ENCODE measurements at regions not wholly inside any gene's neighbourhood (a gene's known extent, or its start where the extent isn't known, plus 50 kb on each side); places are given as distances from the start of the nearest gene placed in this dataset.

GRCh38 chr14:89721956-89722355 lies 232.6 kb downstream of the EFCAB11 start:
- Histone ChIP-seq H2AFZ (ENCODE audit: insufficient read depth, low read depth, low read length, poor library complexity, severe bottlenecking) (no peak overlapping the region), H3K4me3 (replicated peaks in 1 of 3; ENCODE audit: low read depth in 2 of 3, low read length in 3 of 3) (peak overlapping the region in 1 of 3 experiments; percentile 53), H3K27ac (ENCODE audit: low read depth in 1 of 2, low read length in 2 of 2) (peak overlapping the region; percentile 85 to 96), H3K9ac (ENCODE audit: insufficient read depth, low read length, poor library complexity, severe bottlenecking) (no peak overlapping the region), H3K36me3 (replicated peaks in 1 of 2; ENCODE audit: control insufficient read depth in 1 of 2, insufficient read depth in 2 of 2, low read length in 2 of 2) (no peaks in the 10 kb centered on the region), H3K79me2 (ENCODE audit: insufficient read depth, low read length) (no peaks in the 10 kb centered on the region), H3K4me1 (ENCODE audit: control insufficient read depth in 1 of 2, insufficient read depth in 2 of 2, low read length in 2 of 2) (peaks cover 73 to 74% of the 10 kb centered on the region in 2 donors), H3K27me3 (ENCODE audit: control insufficient read depth in 2 of 2, insufficient read depth in 2 of 2, low read length in 2 of 2) (no peaks in the 10 kb centered on the region), H4K20me1 (ENCODE audit: insufficient read depth, low read length) (no peaks in the 10 kb centered on the region), H3K9me3 (replicated peaks in 1 of 2; ENCODE audit: control insufficient read depth in 1 of 2, insufficient read depth in 1 of 2, low read length in 2 of 2) (no peaks in the 10 kb centered on the region), H3K4me2 (replicated peaks; ENCODE audit: extremely low read depth, low read length, poor library complexity, severe bottlenecking) (peak overlapping the region; percentile 67)
- no peak for TF ChIP-seq CTCF (IDR thresholded peaks at IDR 0.05)
- Mint-ChIP-seq H3K4me3 (peak overlapping the region in 1 of 2 donors; percentile 16), H3K4me1 (peaks cover 78% of the 10 kb centered on the region), H3K27ac (peak overlapping the region; percentile 91 to 99 (median 98)), H3K36me3 (no peaks in the 10 kb centered on the region), H3K27me3 (ENCODE audit: low read depth in 3 of 3) (peaks cover 0 to 9% (median 1%) of the 10 kb centered on the region in 3 donors), H3K9me3 (peaks cover 0 to 12% (median 3%) of the 10 kb centered on the region in 7 donors)
- WGBS (ENCODE audit: insufficient coverage), result 93% methylated on average over 3 of the region's 6 CpGs
- DNase-seq, result no peak
- intact Hi-C loops (cut with micrococcal nuclease), result no loop called here

- Histone ChIP-seq H3K9me3 (replicated peaks in 1 of 2; ENCODE audit: control insufficient read depth in 1 of 2, insufficient read depth in 1 of 2, low read length in 2 of 2) (no peaks in the 10 kb centered on the region), H3K79me2 (ENCODE audit: insufficient read depth, low read length) (no peaks in the 10 kb centered on the region), H3K4me2 (replicated peaks; ENCODE audit: extremely low read depth, low read length, poor library complexity, severe bottlenecking) (peak overlapping the region; percentile 67), H3K4me1 (ENCODE audit: control insufficient read depth in 1 of 2, insufficient read depth in 2 of 2, low read length in 2 of 2) (peaks cover 73 to 74% of the 10 kb centered on the region in 2 donors), H3K36me3 (replicated peaks in 1 of 2; ENCODE audit: control insufficient read depth in 1 of 2, insufficient read depth in 2 of 2, low read length in 2 of 2) (no peaks in the 10 kb centered on the region), H3K4me3 (replicated peaks in 1 of 3; ENCODE audit: low read depth in 2 of 3, low read length in 3 of 3) (peak overlapping the region in 2 of 3 experiments; percentile 9 to 53), H3K27me3 (ENCODE audit: control insufficient read depth in 2 of 2, insufficient read depth in 2 of 2, low read length in 2 of 2) (no peaks in the 10 kb centered on the region), H2AFZ (ENCODE audit: insufficient read depth, low read depth, low read length, poor library complexity, severe bottlenecking) (peak overlapping the region; percentile 10), H3K27ac (ENCODE audit: low read depth in 1 of 2, low read length in 2 of 2) (peak overlapping the region; percentile 85 to 96), H4K20me1 (ENCODE audit: insufficient read depth, low read length) (no peaks in the 10 kb centered on the region), H3K9ac (ENCODE audit: insufficient read depth, low read length, poor library complexity, severe bottlenecking) (peak overlapping the region; percentile 46)
- H3K27ac Mint-ChIP-seq, result peak overlapping the region; percentile 91 to 99 (median 98)
- peak; percentile 85 to 92 (median 92) for DNase-seq
- 14% methylated on average over 8 of the region's 11 CpGs for WGBS (ENCODE audit: insufficient coverage)
- peak overlapping the region; percentile 48 to 80 for H3K4me3 Mint-ChIP-seq
- peaks cover 0 to 7% (median 1%) of the 10 kb centered on the region in 3 donors for H3K27me3 Mint-ChIP-seq (ENCODE audit: low read depth in 3 of 3)
- TF ChIP-seq CTCF (IDR thresholded peaks at IDR 0.05), result no peak
- peaks cover 78% of the 10 kb centered on the region for H3K4me1 Mint-ChIP-seq
- intact Hi-C loops (cut with micrococcal nuclease), result no loop called here
- H3K9me3 Mint-ChIP-seq, result peaks cover 0 to 12% (median 3%) of the 10 kb centered on the region in 7 donors
- H3K36me3 Mint-ChIP-seq, result no peaks in the 10 kb centered on the region
Observed at GRCh38 chr14:89720741-89721729, 233.5 kb downstream of the EFCAB11 start.
